NAMALWA (cell line): ENCODE measurements at regions not wholly inside any gene's neighbourhood (a gene's known extent, or its start where the extent isn't known, plus 50 kb on each side); places are given as distances from the start of the nearest gene placed in this dataset.

Experiments
- DNase-seq: peaks from one replicate; pipeline ENCODE4 v3.0.0-alpha.2; 2015; ENCODE audit warnings: low spot score

DNA sequence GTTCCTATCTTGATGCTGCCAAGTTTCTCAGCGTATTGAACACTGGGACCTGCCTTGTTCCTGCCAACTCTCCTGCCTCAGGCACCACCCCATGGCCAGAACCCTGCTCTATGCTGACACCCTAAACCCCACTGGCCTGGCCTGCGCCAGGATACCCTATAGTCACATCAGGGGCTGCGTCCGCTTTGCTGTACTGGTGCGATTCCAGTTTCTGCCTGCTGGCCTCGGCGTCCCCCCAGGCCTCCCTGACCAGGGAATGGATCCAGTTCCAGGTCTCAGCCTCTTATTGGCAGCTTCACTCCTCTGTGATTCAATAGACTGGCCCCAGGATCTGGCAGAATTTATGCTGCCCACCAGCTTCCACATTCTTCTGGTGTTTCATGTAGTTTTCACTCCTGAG, 55.0 kb downstream of the GPR6 start:
- no peak for DNase-seq

DNA sequence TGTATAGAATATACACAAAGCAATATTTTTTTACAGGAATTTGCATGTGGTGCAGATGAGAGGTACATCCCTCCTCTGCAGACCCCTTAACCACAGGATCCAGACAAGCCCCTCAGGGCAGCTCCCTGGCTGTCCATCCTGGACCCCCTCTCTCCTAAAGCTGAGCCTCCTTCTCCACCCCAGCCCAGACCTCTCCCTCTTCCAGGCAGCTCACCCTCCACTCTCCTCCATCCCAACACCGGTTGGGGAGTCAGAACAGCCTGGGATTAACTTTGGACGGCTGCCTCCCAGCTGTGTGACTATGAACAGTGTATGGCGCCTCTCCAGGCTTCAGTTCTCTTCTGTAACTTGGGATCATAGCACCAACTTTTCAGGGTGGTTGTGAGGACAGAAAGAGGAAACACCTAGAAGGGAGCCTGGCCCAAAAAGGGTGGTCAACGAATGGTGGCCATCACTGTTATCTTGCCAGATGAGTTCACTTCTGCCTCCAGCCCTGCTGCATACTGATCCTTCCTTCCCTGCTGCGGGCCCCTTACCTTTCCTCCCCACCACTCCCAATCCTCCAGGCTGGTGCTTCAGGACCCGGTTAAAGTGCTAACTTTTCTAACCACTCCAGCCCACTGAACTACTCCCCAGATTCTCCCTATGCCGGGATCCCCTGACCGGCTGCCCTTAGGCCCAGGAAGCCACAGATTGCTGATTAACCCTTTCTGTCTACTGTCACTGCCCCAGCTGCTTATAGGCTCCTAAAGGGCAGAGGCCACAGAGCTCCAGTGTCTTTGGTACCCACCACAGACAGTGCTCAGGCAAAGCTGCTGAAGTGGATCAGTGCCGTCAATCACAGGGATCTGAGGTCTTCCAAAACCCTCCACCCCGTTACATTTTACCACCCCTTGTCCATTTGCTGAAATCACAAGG, 55.9 kb downstream of the GPR6 start:
- DNase-seq, result no peak

DNA sequence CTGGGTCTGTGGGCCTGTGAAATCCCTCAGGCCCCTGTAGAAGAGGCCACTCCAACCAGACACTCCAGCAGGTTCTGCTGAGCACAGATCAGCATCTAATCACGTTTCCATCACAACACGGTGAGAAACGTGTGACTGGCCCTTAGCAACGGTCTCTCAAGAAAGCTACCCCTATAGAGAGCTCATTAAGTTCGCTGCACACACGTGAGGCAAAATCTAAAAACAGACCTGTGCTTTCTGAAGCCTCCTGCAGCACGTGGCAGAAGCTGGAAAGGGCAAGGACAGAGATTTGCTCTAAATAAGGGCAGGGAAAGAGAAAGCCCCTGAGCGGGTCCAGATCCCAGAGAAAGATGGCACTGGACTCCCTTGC, 56.5 kb downstream of the GPR6 start:
- no peak for DNase-seq

DNA sequence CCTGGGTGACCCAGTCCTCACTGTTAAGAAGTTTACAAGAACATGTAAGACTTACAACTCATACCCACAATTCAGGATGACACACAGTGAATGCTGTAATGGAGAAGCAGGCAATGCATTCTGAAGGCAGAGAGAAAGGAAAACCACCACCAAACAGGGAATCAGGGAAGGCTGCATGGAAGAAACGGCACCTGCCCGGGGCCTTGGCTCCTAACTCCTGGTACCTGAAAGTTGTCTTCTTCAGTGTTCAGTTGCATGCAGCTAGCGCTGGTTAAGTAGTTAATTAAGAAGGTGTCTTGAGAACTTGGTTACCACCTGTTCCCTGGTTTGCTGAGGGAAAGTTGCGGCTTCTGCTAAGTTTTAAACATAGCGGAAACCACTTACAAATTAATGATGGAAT, 57.2 kb downstream of the GPR6 start:
- no peak for DNase-seq

DNA sequence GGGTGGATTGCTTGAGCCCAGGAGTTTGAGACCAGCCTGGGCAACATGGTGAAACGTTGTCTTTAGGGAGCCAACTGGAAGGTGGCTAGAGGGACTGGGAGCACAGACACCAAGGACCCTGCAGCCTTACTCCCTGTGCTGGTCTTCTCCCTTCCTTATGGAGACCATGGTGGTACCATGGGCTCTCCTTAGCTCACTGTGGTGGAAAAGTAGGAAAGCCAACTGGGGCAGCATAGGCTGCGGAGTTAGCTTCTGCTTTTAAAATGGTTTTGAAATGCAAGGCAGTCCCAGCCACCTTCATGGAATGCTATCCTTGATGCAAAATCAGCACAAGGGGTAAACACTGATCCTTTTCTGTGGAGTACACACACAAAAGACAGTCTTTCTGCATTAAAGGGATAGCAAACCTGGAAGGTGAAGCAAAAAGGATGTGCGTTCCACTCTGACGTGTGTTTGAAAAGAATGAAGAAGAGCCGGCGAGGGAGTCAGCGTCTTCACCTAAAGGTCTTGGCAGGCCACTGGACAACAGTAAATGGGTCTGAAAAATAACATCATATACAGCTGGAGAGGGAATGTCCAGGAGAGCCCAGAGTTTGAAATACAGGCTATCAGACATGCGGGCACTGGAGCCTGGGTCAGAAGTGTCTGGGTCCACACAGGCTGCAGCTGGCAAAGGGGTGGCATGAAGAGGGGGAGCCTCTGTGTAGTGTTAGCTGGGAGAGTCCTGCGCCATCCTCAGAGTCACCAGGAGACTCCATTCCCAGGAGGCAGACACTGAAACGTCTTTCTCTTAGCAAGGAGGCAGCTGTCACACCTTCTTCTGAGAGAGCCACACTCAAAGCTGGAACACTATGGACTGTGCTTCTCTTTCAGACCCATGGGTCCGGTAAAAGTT, 58.5 kb downstream of the GPR6 start:
- DNase-seq, result no peak

DNA sequence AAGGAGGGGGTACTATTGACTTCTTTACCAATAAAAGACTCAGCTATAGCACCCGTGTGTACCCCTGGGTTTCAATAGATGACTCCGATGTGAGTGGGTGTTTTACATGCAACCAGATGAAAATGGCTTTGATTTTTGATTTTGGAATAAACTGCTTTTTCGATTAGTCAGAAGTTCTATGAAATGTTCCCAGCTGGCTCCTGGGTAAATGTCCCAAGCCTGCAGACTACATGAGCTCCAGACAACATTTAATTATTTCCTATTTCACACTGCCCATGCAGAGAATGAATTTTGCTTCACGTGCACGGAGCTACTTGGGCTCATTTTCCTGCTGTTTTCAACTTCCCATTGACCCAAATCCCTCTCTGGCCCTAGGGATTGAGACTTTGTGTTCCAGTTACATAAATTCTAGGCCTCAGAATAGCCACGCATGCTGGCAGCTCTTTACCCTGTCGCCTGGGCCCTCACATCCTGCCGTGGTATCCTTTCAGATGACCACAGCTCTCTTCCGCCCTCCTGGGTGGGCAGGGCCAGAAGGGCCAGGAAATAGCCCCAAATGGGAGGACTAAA, 59.7 kb downstream of the GPR6 start:
- DNase-seq, result no peak

DNA sequence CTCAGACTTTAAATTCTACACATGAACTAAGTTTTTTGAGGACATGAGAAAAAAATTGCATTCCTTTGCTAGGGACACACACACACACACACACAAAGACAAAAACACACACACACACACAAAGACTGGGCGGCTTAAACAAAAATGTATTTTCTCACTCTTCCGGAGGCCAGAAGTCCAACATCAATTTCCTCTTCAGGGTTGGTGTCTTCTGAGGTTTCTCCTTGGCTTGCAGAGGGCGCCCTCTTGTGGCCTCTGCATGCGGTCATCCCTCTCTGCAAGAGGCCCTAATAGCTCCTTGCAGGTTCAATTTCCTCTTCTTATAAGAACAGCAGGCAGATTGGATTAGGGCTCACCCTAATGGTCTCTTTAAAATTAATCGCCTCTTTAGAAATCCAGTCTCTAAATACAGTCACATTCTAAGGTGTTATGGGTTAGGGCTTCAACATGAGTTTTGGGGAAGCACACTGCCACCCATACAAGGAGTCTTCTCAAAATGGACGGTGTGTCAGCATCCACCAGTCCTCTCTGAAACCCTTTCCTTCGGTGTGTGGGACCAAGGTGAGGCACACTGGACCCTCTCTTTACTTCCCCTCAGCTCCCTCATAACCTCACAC, 61.4 kb downstream of the GPR6 start:
- peak; percentile 94 for DNase-seq

DNA sequence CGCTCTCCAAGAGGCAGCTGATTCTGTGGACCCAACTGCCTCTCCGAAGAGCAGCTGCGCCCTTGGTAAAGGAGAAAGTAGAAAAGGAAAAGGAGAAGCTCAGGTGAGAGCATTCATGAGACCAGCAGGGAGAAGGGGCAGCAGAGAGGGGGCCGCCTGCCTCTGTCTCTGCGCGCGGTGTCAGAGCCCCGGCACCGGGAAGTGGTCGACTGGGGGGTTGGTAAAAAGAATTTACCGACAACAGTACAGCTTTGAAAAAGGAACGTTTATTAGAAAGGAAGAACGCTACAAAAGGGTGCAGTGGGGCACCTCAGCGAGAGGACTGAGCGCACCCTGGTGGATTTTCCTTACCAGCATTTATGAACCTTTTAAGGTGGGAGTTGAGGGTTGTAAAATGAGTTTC, 61.9 kb downstream of the GPR6 start:
- DNase-seq, result peak; percentile 48

DNA sequence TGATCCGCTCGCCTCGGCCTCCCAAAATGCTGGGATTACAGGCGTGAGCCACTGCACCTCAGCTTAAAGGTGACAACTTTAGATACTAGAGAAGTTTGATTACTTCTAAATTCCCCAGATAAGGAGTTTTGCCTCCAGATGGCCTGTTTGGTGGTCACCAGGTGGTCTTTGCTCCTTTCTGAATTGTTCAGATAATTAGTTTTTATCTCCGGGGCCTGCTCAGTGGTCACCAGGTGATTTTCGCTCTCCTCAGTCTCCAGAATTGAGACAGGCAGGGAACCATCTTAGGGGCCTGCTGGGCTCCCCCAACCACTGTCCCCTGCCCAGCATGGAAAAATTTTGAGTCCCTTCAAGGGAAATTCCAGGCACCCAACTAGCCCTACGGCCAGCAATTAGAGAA, 62.6 kb downstream of the GPR6 start:
- no peak for DNase-seq

DNA sequence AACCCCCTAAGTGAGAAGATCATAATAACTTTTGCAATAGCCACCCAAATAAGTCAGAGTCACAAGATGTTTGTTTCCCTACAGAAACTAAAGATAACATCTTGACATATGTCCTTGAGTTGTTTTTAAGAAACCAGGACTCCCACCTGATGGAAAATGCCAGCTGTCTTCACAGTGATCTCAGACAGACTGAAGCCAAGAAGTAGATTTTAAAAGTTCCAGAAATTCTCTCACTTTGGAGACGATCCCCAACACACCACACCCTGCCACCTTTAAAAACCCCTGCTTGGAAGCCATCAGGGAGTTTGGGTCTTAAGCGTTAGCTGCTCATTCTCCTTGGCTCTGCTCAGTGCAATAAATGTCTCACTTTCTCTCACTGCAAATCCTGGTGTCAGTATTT, 63.0 kb downstream of the GPR6 start:
- no peak for DNase-seq

DNA sequence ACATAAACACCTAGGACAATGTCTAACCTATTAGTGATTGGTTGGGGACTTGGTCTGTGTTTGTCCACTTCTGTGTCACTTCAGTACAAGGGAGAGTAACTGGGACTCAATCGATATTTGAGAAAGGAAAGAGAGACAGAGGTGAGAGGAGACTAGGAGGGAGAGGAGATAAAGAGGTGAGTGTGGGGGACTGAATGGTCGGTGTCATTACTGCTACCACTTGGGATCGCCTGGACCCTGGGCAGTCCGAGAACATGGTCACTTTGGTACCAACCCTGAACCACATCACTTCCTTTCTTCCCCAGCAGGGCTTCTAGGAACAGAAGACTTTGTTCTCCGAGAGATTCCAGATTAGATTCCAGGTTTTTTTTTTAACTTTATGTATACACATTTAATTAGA, 63.7 kb downstream of the GPR6 start:
- no peak for DNase-seq

DNA sequence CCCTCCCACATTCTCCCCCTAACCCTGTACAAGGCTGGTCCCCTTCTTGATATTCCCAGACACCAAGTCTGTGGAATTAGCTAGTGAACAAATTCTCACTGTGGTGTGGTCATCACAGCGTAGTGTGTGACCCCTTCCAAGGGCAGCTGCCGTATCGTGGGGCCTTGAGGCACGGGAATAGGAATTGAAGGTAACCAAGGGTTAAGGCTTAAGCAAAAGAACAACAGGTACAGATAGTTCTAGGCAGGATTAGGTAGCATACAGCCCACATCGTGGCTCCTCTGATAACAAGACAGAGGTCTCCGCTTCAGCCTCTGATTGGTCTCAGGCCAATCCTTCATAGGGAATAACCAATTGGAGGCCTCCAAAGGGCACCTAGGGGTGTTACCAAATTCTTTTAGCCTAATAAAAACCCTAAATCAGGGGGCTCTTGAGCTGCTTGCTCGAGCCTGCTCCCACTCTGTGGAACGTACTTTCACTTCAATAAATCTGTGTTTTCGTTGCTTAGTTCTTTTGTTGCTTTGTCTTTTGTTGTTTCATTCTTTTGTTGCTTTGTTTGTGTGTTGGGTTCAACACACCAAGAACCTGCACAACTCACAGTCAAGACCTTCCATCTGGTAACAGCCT, 64.7 kb downstream of the GPR6 start:
- no peak for DNase-seq

DNA sequence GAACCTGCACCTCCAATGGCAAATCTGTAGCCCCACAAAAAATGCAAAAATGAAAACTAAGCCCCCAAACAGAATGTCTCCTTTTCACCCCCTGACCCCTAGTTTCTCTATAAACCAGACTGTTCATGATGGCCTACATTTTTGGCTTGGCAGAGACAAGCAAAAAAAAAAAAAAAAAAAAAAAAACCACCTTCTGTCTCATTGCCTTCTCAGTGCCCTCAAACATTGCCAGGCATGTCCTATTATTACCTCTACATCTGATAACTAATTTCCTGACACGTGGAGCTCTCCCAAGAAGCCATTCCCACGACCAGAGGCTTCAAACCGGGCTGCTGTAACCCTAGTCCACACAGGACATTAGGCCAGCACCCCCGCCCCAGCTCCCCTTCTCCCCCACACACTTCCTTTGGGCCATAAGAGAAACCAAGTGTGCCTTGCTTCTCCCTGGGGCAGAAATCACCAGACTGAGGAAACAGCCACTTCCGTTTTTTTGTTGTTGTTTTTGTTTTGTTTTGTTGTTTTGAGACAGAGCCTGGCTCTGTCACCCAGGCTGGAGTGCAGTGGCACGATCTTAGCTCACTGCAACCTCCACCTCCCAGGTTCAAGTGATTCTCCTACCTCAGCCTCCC, 65.4 kb downstream of the GPR6 start:
- DNase-seq, result no peak

DNA sequence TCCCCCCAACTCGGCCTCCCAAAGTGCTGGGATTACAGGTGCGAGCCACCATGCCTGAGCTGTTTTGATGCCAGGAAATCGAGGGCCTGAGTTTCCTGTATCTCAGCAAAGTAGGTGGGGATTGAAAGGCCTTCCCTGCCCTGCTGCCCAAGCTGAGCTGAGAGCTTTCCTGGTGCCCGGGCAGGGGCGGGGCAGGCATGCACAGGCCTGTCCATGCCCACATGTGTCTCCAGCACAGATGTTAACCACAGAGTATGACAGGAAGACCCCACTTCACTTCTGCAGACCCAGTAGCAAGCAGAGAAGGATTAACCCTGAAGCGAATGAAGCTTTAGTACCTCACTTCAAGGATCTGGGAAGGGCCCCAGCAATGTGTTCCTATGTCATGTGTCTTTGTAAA, 66.0 kb downstream of the GPR6 start:
- DNase-seq, result no peak

DNA sequence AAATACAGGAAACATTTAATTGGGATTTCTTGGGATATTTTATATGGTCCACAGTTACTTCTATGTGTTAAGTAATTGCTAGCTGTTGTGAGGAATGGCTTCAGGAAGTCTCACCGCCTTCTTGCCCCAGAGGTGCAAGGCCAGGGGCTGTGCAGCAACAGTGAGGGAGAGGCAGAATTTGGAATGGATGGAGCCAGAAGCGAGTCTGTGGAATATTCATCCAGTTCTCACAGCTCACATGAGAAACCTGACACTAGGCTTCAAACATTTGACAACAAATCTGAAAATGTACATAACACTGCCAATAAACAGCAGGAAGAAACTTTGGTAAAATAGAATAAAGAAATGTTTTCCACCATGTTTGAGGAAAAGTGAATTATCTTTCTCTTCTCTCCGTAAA, 66.5 kb downstream of the GPR6 start:
- no peak for DNase-seq

DNA sequence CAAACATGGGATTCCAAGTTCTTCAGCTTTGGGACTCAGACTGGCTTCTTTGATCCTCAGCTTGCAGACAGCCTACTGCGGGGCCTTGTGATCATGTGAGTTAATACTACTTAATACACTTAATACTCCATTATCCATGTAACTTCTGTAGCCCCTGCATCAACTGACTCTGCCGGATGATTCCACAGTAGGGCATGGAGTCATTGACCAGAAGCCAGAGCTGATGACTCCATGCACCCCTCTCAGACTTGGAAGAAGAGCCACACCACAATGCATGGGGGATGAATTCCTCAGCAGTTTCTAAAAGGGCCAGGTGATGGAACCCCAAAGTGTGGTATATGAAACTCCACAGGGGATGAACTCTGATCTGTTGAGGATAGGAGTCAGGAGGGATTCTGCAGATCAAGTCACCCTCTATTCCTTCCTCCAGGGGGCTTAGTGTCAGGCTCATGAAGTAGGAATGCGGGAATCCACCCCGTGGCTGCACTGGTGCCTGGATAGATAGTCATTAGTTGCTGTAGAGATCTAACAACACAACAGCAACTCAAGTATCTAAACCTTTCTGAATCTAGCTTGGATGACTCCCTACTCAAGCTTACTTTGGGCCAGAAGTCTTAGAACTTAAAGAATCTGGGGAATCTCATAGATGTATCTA, 70.2 kb downstream of the GPR6 start:
- DNase-seq, result no peak

DNA sequence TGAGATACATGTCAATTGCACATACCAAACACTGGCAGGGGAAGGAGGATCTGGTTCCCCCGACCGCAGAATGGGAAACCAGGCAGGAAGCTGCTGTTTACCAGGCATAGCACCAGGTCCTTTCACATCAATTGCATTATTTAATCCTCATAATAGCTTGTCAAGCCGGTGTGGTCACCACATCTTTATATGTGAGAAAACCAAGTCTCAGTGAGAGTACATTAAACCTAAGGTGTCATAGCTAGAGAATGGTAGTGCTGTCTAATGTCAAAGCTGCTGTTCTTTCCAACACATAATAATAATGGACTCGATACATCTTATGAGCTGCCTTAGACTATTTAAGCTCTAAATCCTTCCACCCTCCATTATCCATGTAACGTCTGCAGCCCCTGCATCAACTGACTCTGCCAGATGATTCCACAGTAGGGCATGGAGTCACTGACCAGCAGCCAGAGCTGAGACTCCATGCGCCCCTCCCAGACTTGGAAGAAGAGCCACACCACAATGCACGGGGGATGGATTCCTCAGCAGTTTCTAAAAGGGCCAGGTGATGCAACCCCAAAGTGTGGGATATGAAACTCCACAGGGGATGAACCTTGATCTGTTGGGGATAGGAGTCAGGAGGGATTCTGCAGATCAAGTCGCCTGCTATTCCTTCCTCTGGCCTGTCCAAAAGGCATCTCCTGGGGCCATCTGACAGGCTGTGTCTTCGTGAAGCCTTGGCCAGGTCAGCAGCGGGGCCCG, 71.8 kb downstream of the GPR6 start:
- DNase-seq, result no peak
